PC-3 (cell line): ENCODE measurements at regions not wholly inside any gene's neighbourhood (a gene's known extent, or its start where the extent isn't known, plus 50 kb on each side); places are given as distances from the start of the nearest gene placed in this dataset.

ENCODE experiments used
- CTCF ChIP-seq: fragments of 300-600 bp; sonication (generic); conservative IDR thresholded peaks from 2 replicates; pipeline ENCODE4 v1.5.1; 2017; ENCODE audit warnings: antibody characterized with exemption, low read depth, mild to moderate bottlenecking, low read length
- EZH2 ChIP-seq: fragments of 300-600 bp; sonication (generic); IDR thresholded peaks from one replicate; pipeline ENCODE4 v1.6.1; 2017; ENCODE audit warnings: antibody characterized with exemption, mild to moderate bottlenecking, low read length; ENCODE audit not compliant: unreplicated experiment
- EZH2phosphoT487 ChIP-seq: fragments of 300-600 bp; sonication (generic); IDR thresholded peaks from 2 replicates; pipeline ENCODE4 v1.6.1; 2018; ENCODE audit warnings: mild to moderate bottlenecking, antibody characterized with exemption, low read length, borderline replicate concordance

- TF ChIP-seq CTCF (no peak), EZH2 (no peak), EZH2phosphoT487 (no peak)
These were observed 1906.2 kb downstream of the C4orf33 start for GRCh38 chr4:131002132-131002531.
